Endodermal cell (in vitro differentiated cells): ENCODE measurements at regions not wholly inside any gene's neighbourhood (a gene's known extent, or its start where the extent isn't known, plus 50 kb on each side); places are given as distances from the start of the nearest gene placed in this dataset.
"Not testable (repeated sequence)": the region's sequence is repeated elsewhere in the genome, so short reads cannot be mapped to it uniquely, and the experiment has no call there.

Source experiments
- DNase-seq: peaks from one replicate; pipeline ENCODE4 v3.0.0-alpha.2; 2017
- H3K27ac ChIP-seq: 2 replicates; pipeline ENCODE4 v1.5.1; 2013; ENCODE audit warnings: mild to moderate bottlenecking, low read depth, low read length, moderate library complexity
- H3K27me3 ChIP-seq: 2 replicates; pipeline ENCODE4 v1.6.1; 2013; ENCODE audit warnings: mild to moderate bottlenecking, low read length, moderate library complexity; ENCODE audit not compliant: insufficient read depth, control insufficient read depth, poor library complexity, severe bottlenecking
- H3K36me3 ChIP-seq: 2 replicates; pipeline ENCODE4 v1.7.0; 2013; ENCODE audit warnings: mild to moderate bottlenecking, low read length, moderate library complexity; ENCODE audit not compliant: control insufficient read depth, insufficient read depth
- H3K4me1 ChIP-seq: one replicate; pipeline ENCODE4 v1.7.0; 2013; ENCODE audit warnings: low read length; ENCODE audit not compliant: control insufficient read depth, insufficient read depth
- H3K4me3 ChIP-seq: 2 replicates; pipeline ENCODE4 v1.5.1; 2013; ENCODE audit warnings: mild to moderate bottlenecking, low read length, moderate library complexity
- H3K9ac ChIP-seq: 2 replicates; pipeline ENCODE4 v1.6.1; 2013; ENCODE audit warnings: mild to moderate bottlenecking, low read length, moderate library complexity; ENCODE audit not compliant: poor library complexity, severe bottlenecking; ENCODE audit errors: extremely low read depth
- H3K9me3 ChIP-seq: 2 replicates; pipeline ENCODE4 v1.6.1; 2013; ENCODE audit warnings: mild to moderate bottlenecking, low read length, moderate library complexity; ENCODE audit not compliant: control insufficient read depth
- H3K27ac Mint-ChIP-seq: 2 replicates; pipeline ENCODE4 v1.8.0; 2020; ENCODE audit warnings: mixed read lengths
- H3K27me3 Mint-ChIP-seq: 2 replicates; pipeline ENCODE4 v1.8.0; 2021; ENCODE audit warnings: mild to moderate bottlenecking, mixed read lengths; ENCODE audit not compliant: insufficient read depth
- H3K36me3 Mint-ChIP-seq: 2 replicates; pipeline ENCODE4 v1.8.0; 2020; ENCODE audit warnings: low read depth, mixed read lengths
- H3K4me1 Mint-ChIP-seq: 2 replicates; pipeline ENCODE4 v1.8.0; 2020; ENCODE audit warnings: mixed read lengths
- H3K4me3 Mint-ChIP-seq: 2 replicates; pipeline ENCODE4 v1.8.0; 2020; ENCODE audit warnings: mild to moderate bottlenecking, moderate library complexity, mixed read lengths
- H3K9me3 Mint-ChIP-seq: 2 replicates; pipeline ENCODE4 v1.8.0; 2020; ENCODE audit warnings: mild to moderate bottlenecking, mixed read lengths
- CTCF ChIP-seq: fragments of 200-600 bp; sonication (generic); conservative IDR thresholded peaks from 2 replicates; pipeline ENCODE4 v1.5.0; 2021; ENCODE audit warnings: antibody characterized with exemption, mild to moderate bottlenecking
- WGBS, 2 experiments: methylation state at CpG; one replicate each; pipeline versions ENCODE4 v1.1.5 to v1.1.7; 2013; ENCODE audit warnings: missing lambda C conversion rate in 2 of 2, mixed read lengths in 1 of 2; ENCODE audit not compliant: insufficient coverage in 1 of 2, insufficient read length in 1 of 2; 5-methylcytosine and 5-hydroxymethylcytosine counted together

GRCh38 chr5:82465235-82465634 lies 187.1 kb upstream of the RPS23 start:
- no peaks in the 10 kb centered on the region for H3K9me3 ChIP-seq
- no peak overlapping the region for H3K9ac ChIP-seq
- H3K4me3 ChIP-seq, result no peak overlapping the region
- H3K36me3 Mint-ChIP-seq, result no peaks in the 10 kb centered on the region
- H3K4me3 Mint-ChIP-seq, result no peak overlapping the region
- peaks cover 12% of the 10 kb centered on the region for H3K9me3 Mint-ChIP-seq
- no peaks in the 10 kb centered on the region for H3K4me1 Mint-ChIP-seq
- no peak overlapping the region for H3K27ac Mint-ChIP-seq
- H3K27me3 ChIP-seq, result no peaks in the 10 kb centered on the region
- no peak for DNase-seq
- no peak for TF ChIP-seq CTCF
- H3K4me1 ChIP-seq, result no peaks in the 10 kb centered on the region
- WGBS, 2 experiments, result 100% methylated on average over 3 of the region's 3 CpGs; no CpG with 5 or more reads in 1 of the 2 experiments
- no peaks in the 10 kb centered on the region for H3K36me3 ChIP-seq
- no peaks in the 10 kb centered on the region for H3K27me3 Mint-ChIP-seq
- H3K27ac ChIP-seq, result no peak overlapping the region

GRCh38 chr5:82459626-82460025 lies 181.5 kb upstream of the RPS23 start:
- Histone ChIP-seq H3K4me3 (no peak overlapping the region), H3K36me3 (no peaks in the 10 kb centered on the region), H3K27me3 (no peaks in the 10 kb centered on the region), H3K9me3 (peaks cover 16% of the 10 kb centered on the region), H3K27ac (no peak overlapping the region), H3K4me1 (no peaks in the 10 kb centered on the region), H3K9ac (no peak overlapping the region)
- H3K36me3 Mint-ChIP-seq, result peaks cover 8% of the 10 kb centered on the region
- TF ChIP-seq CTCF, result no peak
- DNase-seq, result no peak
- H3K9me3 Mint-ChIP-seq, result peaks cover 60% of the 10 kb centered on the region
- no peaks in the 10 kb centered on the region for H3K4me1 Mint-ChIP-seq
- no peaks in the 10 kb centered on the region for H3K27me3 Mint-ChIP-seq
- no peak overlapping the region for H3K4me3 Mint-ChIP-seq
- H3K27ac Mint-ChIP-seq, result no peak overlapping the region
- WGBS, 2 experiments, result 83 to 91% methylated on average over 5 to 6 of the region's 6 CpGs

GRCh38 chr5:82455317-82455716 lies 177.2 kb upstream of the RPS23 start:
- not testable (repeated sequence) for H3K36me3 Mint-ChIP-seq, H3K9ac ChIP-seq, H3K27me3 ChIP-seq, H3K27ac ChIP-seq, H3K4me1 ChIP-seq, H3K36me3 ChIP-seq, H3K27ac Mint-ChIP-seq, DNase-seq, H3K4me3 Mint-ChIP-seq, H3K27me3 Mint-ChIP-seq, H3K4me3 ChIP-seq, H3K4me1 Mint-ChIP-seq
- 67 to 97% methylated on average over 1 to 4 of the region's 4 CpGs for WGBS, 2 experiments
- H3K9me3 Mint-ChIP-seq, result peaks cover 67% of the 10 kb centered on the region
- peaks cover 16% of the 10 kb centered on the region for H3K9me3 ChIP-seq

GRCh38 chr5:82448374-82448773 lies 170.2 kb upstream of the RPS23 start:
- no peak for TF ChIP-seq CTCF
- Mint-ChIP-seq H3K4me1 (peaks cover 12% of the 10 kb centered on the region), H3K27me3 (no peaks in the 10 kb centered on the region), H3K36me3 (no peaks in the 10 kb centered on the region), H3K4me3 (no peak overlapping the region), H3K27ac (peak overlapping the region; percentile 33), H3K9me3 (peaks cover 15% of the 10 kb centered on the region)
- no peaks in the 10 kb centered on the region for H3K27me3 ChIP-seq
- 63 to 91% methylated on average over 2 of the region's 2 CpGs for WGBS, 2 experiments
- no peak for DNase-seq
- no peak overlapping the region for H3K9ac ChIP-seq
- H3K4me3 ChIP-seq, result no peak overlapping the region
- H3K36me3 ChIP-seq, result no peaks in the 10 kb centered on the region
- no peaks in the 10 kb centered on the region for H3K9me3 ChIP-seq
- H3K4me1 ChIP-seq, result no peaks in the 10 kb centered on the region
- no peak overlapping the region for H3K27ac ChIP-seq
